ENCODE measurements at regions not wholly inside any gene's neighbourhood (a gene's known extent, or its start where the extent isn't known, plus 50 kb on each side); places are given as distances from the start of the nearest gene placed in this dataset.
"Not testable (repeated sequence)": the region's sequence is repeated elsewhere in the genome, so short reads cannot be mapped to it uniquely, and the experiment has no call there.

DNA sequence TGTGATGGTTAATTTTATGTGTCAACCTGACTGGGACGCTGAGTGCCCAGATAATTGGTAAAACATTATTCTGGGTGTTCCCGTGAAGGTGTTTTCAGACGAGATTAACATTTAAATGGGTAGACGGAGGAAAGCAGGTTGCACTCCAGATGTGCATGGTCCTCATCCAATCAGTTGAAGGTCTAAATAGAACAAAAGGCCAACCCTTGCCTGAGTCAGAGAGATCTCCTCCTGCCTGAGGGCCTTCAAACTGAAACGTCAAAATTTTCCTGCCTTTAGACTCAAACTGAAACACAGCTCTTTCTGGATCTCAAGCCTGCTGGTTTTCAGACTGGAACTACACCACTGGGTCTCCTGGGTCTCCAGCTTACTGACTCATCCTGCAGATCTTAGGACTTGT, 73.5 kb downstream of the NPIPA8 start:
- H3K27me3 ChIP-seq (replicated peaks in 2 of 5; ENCODE audit: control insufficient read depth in 4 of 5, insufficient read depth in 5 of 5, low read length in 4 of 5); H3K36me3 ChIP-seq (ENCODE audit: control insufficient read depth in 4 of 4, insufficient read depth in 4 of 4, low read length in 3 of 4); H3K9me3 ChIP-seq (ENCODE audit: control extremely low read depth in 1 of 5, control insufficient read depth in 4 of 5, insufficient read depth in 2 of 5, low read depth in 1 of 5, low read length in 4 of 5); H3K27ac ChIP-seq (ENCODE audit: insufficient read depth in 1 of 2, low read depth in 1 of 2, low read length in 2 of 2, poor library complexity in 1 of 2, severe bottlenecking in 2 of 2); POLR2A ChIA-PET; CTCF ChIA-PET; H3K4me1 ChIP-seq (ENCODE audit: control extremely low read depth in 1 of 4, control insufficient read depth in 4 of 4, insufficient read depth in 4 of 4, low read length in 3 of 4); H3K4me3 ChIP-seq (ENCODE audit: control insufficient read depth in 1 of 7, extremely low read depth in 1 of 7, insufficient read depth in 4 of 7, low read depth in 2 of 7, low read length in 6 of 7); DNase-seq: not testable (repeated sequence)
- WGBS (ENCODE audit: insufficient coverage) = no CpG with 5 or more reads among the region's 5 CpGs

- H3K27me3 ChIP-seq (replicated peaks in 2 of 5; ENCODE audit: control insufficient read depth in 4 of 5, insufficient read depth in 5 of 5, low read length in 4 of 5); H3K36me3 ChIP-seq (ENCODE audit: control insufficient read depth in 4 of 4, insufficient read depth in 4 of 4, low read length in 3 of 4); H3K4me3 ChIP-seq (ENCODE audit: control insufficient read depth in 1 of 7, extremely low read depth in 1 of 7, insufficient read depth in 4 of 7, low read depth in 2 of 7, low read length in 6 of 7); POLR2A ChIA-PET; CTCF ChIA-PET; H3K4me1 ChIP-seq (ENCODE audit: control extremely low read depth in 1 of 4, control insufficient read depth in 4 of 4, insufficient read depth in 4 of 4, low read length in 3 of 4); H3K27ac ChIP-seq (ENCODE audit: insufficient read depth in 1 of 2, low read depth in 1 of 2, low read length in 2 of 2, poor library complexity in 1 of 2, severe bottlenecking in 2 of 2); DNase-seq; H3K9me3 ChIP-seq (ENCODE audit: control extremely low read depth in 1 of 5, control insufficient read depth in 4 of 5, insufficient read depth in 2 of 5, low read depth in 1 of 5, low read length in 4 of 5): not testable (repeated sequence)
- no CpG with 5 or more reads among the region's 2 CpGs for WGBS (ENCODE audit: insufficient coverage)
Observed at GRCh38 chr16:18261848-18262247, 74.7 kb downstream of the NPIPA8 start.

DNA sequence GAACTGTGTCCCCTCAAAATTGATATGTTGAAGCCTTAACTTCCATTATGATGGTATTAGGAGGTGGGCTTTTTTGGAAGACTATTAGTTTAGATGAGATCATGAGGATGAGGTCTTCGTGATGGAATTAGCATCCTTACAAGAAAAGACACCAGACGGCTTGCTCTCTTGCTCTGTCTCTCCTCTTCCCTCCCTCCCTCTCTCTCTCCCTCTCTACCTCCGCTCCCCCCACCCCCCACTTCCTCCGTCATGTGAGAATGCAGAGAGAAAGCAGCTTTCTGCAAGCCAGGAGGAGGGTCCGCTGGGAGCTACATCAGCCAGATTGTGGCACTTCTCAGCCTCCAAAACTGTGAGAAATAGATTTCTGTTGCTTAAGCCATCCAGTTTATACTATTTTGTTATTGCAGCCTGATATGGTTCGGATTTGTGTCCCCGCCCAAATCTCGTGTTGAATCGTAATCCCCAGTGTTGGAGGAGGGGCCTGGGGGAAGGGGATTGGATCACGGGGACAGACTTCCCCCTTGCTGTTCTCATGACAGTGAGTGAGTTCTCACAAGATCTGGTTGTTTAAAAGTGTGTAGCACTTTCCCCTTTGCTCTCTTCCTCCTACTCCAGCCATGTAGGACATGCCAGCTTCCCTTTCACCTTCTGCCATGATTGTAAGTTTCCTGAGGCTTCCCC, 76.9 kb downstream of the NPIPA8 start:
- WGBS (ENCODE audit: insufficient coverage) = no CpG with 5 or more reads among the region's 10 CpGs
- H3K4me3 ChIP-seq (ENCODE audit: control insufficient read depth in 1 of 7, extremely low read depth in 1 of 7, insufficient read depth in 4 of 7, low read depth in 2 of 7, low read length in 6 of 7); H3K4me1 ChIP-seq (ENCODE audit: control extremely low read depth in 1 of 4, control insufficient read depth in 4 of 4, insufficient read depth in 4 of 4, low read length in 3 of 4); POLR2A ChIA-PET; H3K27me3 ChIP-seq (replicated peaks in 2 of 5; ENCODE audit: control insufficient read depth in 4 of 5, insufficient read depth in 5 of 5, low read length in 4 of 5); H3K9me3 ChIP-seq (ENCODE audit: control extremely low read depth in 1 of 5, control insufficient read depth in 4 of 5, insufficient read depth in 2 of 5, low read depth in 1 of 5, low read length in 4 of 5); H3K27ac ChIP-seq (ENCODE audit: insufficient read depth in 1 of 2, low read depth in 1 of 2, low read length in 2 of 2, poor library complexity in 1 of 2, severe bottlenecking in 2 of 2); CTCF ChIA-PET; H3K36me3 ChIP-seq (ENCODE audit: control insufficient read depth in 4 of 4, insufficient read depth in 4 of 4, low read length in 3 of 4); DNase-seq: not testable (repeated sequence)

DNA sequence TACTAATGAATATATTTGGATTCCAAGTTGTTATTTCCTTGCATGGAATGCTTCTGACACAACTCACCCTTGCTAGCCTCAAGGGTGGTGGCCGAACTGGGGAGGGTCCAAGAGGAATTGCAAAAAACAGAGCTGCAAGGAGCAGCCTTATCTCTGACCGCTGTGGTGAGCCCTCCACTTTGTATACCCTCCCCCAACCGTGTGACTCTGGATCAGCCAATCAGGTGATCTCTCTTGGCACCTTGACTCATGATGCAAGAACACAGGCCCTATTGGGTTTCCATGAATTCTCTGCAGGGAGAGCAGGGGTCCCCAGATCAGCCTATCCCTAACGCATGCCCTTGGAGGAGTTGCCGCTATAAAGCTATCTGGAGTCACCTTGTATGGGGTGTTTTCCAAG, 83.6 kb downstream of the NPIPA8 start:
- H3K4me3 ChIP-seq (ENCODE audit: control insufficient read depth in 1 of 7, extremely low read depth in 1 of 7, insufficient read depth in 4 of 7, low read depth in 2 of 7, low read length in 6 of 7); H3K27ac ChIP-seq (ENCODE audit: insufficient read depth in 1 of 2, low read depth in 1 of 2, low read length in 2 of 2, poor library complexity in 1 of 2, severe bottlenecking in 2 of 2); DNase-seq; H3K4me1 ChIP-seq (ENCODE audit: control extremely low read depth in 1 of 4, control insufficient read depth in 4 of 4, insufficient read depth in 4 of 4, low read length in 3 of 4); POLR2A ChIA-PET; H3K9me3 ChIP-seq (ENCODE audit: control extremely low read depth in 1 of 5, control insufficient read depth in 4 of 5, insufficient read depth in 2 of 5, low read depth in 1 of 5, low read length in 4 of 5); H3K27me3 ChIP-seq (replicated peaks in 2 of 5; ENCODE audit: control insufficient read depth in 4 of 5, insufficient read depth in 5 of 5, low read length in 4 of 5); H3K36me3 ChIP-seq (ENCODE audit: control insufficient read depth in 4 of 4, insufficient read depth in 4 of 4, low read length in 3 of 4); CTCF ChIA-PET: not testable (repeated sequence)
- WGBS (ENCODE audit: insufficient coverage) = no CpG with 5 or more reads among the region's 5 CpGs

- H3K27me3 ChIP-seq (replicated peaks in 2 of 5; ENCODE audit: control insufficient read depth in 4 of 5, insufficient read depth in 5 of 5, low read length in 4 of 5); H3K9me3 ChIP-seq (ENCODE audit: control extremely low read depth in 1 of 5, control insufficient read depth in 4 of 5, insufficient read depth in 2 of 5, low read depth in 1 of 5, low read length in 4 of 5); POLR2A ChIA-PET; DNase-seq; H3K4me1 ChIP-seq (ENCODE audit: control extremely low read depth in 1 of 4, control insufficient read depth in 4 of 4, insufficient read depth in 4 of 4, low read length in 3 of 4); CTCF ChIA-PET; H3K36me3 ChIP-seq (ENCODE audit: control insufficient read depth in 4 of 4, insufficient read depth in 4 of 4, low read length in 3 of 4); H3K27ac ChIP-seq (ENCODE audit: insufficient read depth in 1 of 2, low read depth in 1 of 2, low read length in 2 of 2, poor library complexity in 1 of 2, severe bottlenecking in 2 of 2); H3K4me3 ChIP-seq (ENCODE audit: control insufficient read depth in 1 of 7, extremely low read depth in 1 of 7, insufficient read depth in 4 of 7, low read depth in 2 of 7, low read length in 6 of 7): not testable (repeated sequence)
- WGBS (ENCODE audit: insufficient coverage) = no CpG with 5 or more reads among the region's 13 CpGs
Observed at GRCh38 chr16:18230505-18230904, 106.0 kb downstream of the NPIPA8 start.

GRCh38 chr16:18222054-18223009, 114.2 kb downstream of the NPIPA8 start:
- H3K27me3 ChIP-seq (replicated peaks in 2 of 5; ENCODE audit: control insufficient read depth in 4 of 5, insufficient read depth in 5 of 5, low read length in 4 of 5); DNase-seq; H3K4me1 ChIP-seq (ENCODE audit: control extremely low read depth in 1 of 4, control insufficient read depth in 4 of 4, insufficient read depth in 4 of 4, low read length in 3 of 4); H3K4me3 ChIP-seq (ENCODE audit: control insufficient read depth in 1 of 7, extremely low read depth in 1 of 7, insufficient read depth in 4 of 7, low read depth in 2 of 7, low read length in 6 of 7); CTCF ChIA-PET; H3K27ac ChIP-seq (ENCODE audit: insufficient read depth in 1 of 2, low read depth in 1 of 2, low read length in 2 of 2, poor library complexity in 1 of 2, severe bottlenecking in 2 of 2); H3K36me3 ChIP-seq (ENCODE audit: control insufficient read depth in 4 of 4, insufficient read depth in 4 of 4, low read length in 3 of 4); H3K9me3 ChIP-seq (ENCODE audit: control extremely low read depth in 1 of 5, control insufficient read depth in 4 of 5, insufficient read depth in 2 of 5, low read depth in 1 of 5, low read length in 4 of 5); POLR2A ChIA-PET: not testable (repeated sequence)
- WGBS (ENCODE audit: insufficient coverage) = no CpG with 5 or more reads among the region's 24 CpGs

- POLR2A ChIA-PET; H3K27me3 ChIP-seq (replicated peaks in 2 of 5; ENCODE audit: control insufficient read depth in 4 of 5, insufficient read depth in 5 of 5, low read length in 4 of 5); H3K4me3 ChIP-seq (ENCODE audit: control insufficient read depth in 1 of 7, extremely low read depth in 1 of 7, insufficient read depth in 4 of 7, low read depth in 2 of 7, low read length in 6 of 7); H3K36me3 ChIP-seq (ENCODE audit: control insufficient read depth in 4 of 4, insufficient read depth in 4 of 4, low read length in 3 of 4); H3K27ac ChIP-seq (ENCODE audit: insufficient read depth in 1 of 2, low read depth in 1 of 2, low read length in 2 of 2, poor library complexity in 1 of 2, severe bottlenecking in 2 of 2); CTCF ChIA-PET; H3K4me1 ChIP-seq (ENCODE audit: control extremely low read depth in 1 of 4, control insufficient read depth in 4 of 4, insufficient read depth in 4 of 4, low read length in 3 of 4); DNase-seq; H3K9me3 ChIP-seq (ENCODE audit: control extremely low read depth in 1 of 5, control insufficient read depth in 4 of 5, insufficient read depth in 2 of 5, low read depth in 1 of 5, low read length in 4 of 5): not testable (repeated sequence)
- no CpG with 5 or more reads among the region's 9 CpGs for WGBS (ENCODE audit: insufficient coverage)
Observed at GRCh38 chr16:18217741-18218140, 118.8 kb downstream of the NPIPA8 start.
